ENCODE measurements at regions not wholly inside any gene's neighbourhood (a gene's known extent, or its start where the extent isn't known, plus 50 kb on each side); places are given as distances from the start of the nearest gene placed in this dataset.

- no peak overlapping the region for H3K27ac ChIP-seq
- no peaks in the 10 kb centered on the region for H3K36me3 ChIP-seq
- no peak for DNase-seq
- H3K4me3 ChIP-seq: no peak overlapping the region
- TF ChIP-seq POLR2A (IDR thresholded peaks at IDR 0.05) (no peak), POLR2AphosphoS5 (IDR thresholded peaks at IDR 0.05) (no peak), CTCF (IDR thresholded peaks at IDR 0.05 in 8 of 11, conservative IDR thresholded peaks at IDR 0.05 in 3 of 11) (no peak)
- intact Hi-C loops (cut with DNase I; ENCODE audit: low total_unique reads): no loop called here
- no peaks in the 10 kb centered on the region for H3K4me1 ChIP-seq
- H3K9me3 ChIP-seq: peaks cover 0 to 21% (median 3%) of the 10 kb centered on the region in 8 donors
- H3K27me3 ChIP-seq (replicated peaks in 1 of 7): no peaks in the 10 kb centered on the region
Measured at GRCh38 chr6:22845467-22845866, 276.1 kb downstream of the HDGFL1 start.

DNA sequence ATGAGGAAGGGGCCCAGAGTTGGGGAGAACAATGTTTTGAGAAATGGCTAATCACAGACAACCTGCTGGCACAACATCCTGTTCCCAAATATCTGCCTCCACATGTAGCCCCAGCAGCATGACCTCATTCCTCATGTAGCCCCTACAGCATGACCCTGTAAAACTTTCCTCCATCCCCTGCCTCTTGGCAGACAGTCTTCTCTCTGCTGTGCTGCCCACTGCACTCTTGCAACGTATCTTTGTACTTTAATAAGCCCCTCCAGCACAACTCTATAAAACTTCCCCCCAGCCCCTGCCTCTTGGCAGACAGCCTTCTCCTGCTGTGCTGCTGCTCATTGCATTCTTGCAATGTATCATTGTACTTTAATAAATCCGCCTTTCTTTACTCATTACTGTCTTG lies 278.8 kb downstream of the HDGFL1 start:
- peaks cover 0 to 14% (median 0%) of the 10 kb centered on the region in 8 donors for H3K9me3 ChIP-seq

DNA sequence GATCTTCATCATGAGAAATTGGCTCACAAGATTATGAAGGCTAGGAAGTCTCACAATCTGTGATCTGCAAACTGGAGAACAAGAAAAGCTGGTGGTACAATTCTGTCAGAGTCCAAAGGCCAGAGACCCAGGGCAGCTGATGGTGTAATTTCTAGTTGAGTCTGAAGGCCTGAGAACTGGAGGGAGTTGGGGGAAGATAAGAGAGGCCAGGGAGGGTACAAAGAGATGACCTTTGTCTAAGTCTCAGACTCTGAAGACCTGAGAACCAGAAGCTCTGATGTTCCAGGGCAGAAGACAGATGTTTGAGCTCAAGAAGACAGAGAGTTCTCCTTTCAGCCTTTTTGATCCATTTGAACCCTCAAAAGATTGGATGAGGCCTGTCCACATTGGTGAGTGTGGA lies 280.6 kb downstream of the HDGFL1 start:
- DNase-seq: no peak
- Histone ChIP-seq H3K36me3 (no peaks in the 10 kb centered on the region), H3K4me1 (no peaks in the 10 kb centered on the region), H3K4me3 (no peak overlapping the region), H3K9me3 (no peaks in the 10 kb centered on the region), H3K27me3 (replicated peaks in 1 of 7) (no peaks in the 10 kb centered on the region), H3K27ac (no peak overlapping the region)
- no peak for TF ChIP-seq CTCF (IDR thresholded peaks at IDR 0.05 in 8 of 11, conservative IDR thresholded peaks at IDR 0.05 in 3 of 11)
- TF ChIP-seq POLR2A (IDR thresholded peaks at IDR 0.05): no peak
- TF ChIP-seq POLR2AphosphoS5 (IDR thresholded peaks at IDR 0.05): no peak
- intact Hi-C loops (cut with DNase I; ENCODE audit: low total_unique reads): no loop called here

More for the DNA sequence above, 278.8 kb downstream of the HDGFL1 start:
- Histone ChIP-seq H3K27me3 (replicated peaks in 1 of 7) (no peaks in the 10 kb centered on the region), H3K4me3 (no peak overlapping the region), H3K27ac (no peak overlapping the region), H3K4me1 (no peaks in the 10 kb centered on the region), H3K36me3 (no peaks in the 10 kb centered on the region)
- no peak for DNase-seq
- intact Hi-C loops (cut with DNase I; ENCODE audit: low total_unique reads): no loop called here
- TF ChIP-seq POLR2A (IDR thresholded peaks at IDR 0.05) (no peak), CTCF (IDR thresholded peaks at IDR 0.05 in 8 of 11, conservative IDR thresholded peaks at IDR 0.05 in 3 of 11) (no peak), POLR2AphosphoS5 (IDR thresholded peaks at IDR 0.05) (no peak)
- 65 to 84% (median 75%) methylated on average over 2 of the region's 2 CpGs for WGBS, 5 donors

- no peak overlapping the region for H3K4me3 ChIP-seq
- H3K27me3 ChIP-seq (replicated peaks in 1 of 7): no peaks in the 10 kb centered on the region
- intact Hi-C loops (cut with DNase I; ENCODE audit: low total_unique reads): no loop called here
- no peaks in the 10 kb centered on the region for H3K36me3 ChIP-seq
- TF ChIP-seq POLR2AphosphoS5 (IDR thresholded peaks at IDR 0.05): no peak
- TF ChIP-seq CTCF (IDR thresholded peaks at IDR 0.05 in 8 of 11, conservative IDR thresholded peaks at IDR 0.05 in 3 of 11): no peak
- no peak for TF ChIP-seq POLR2A (IDR thresholded peaks at IDR 0.05)
- H3K4me1 ChIP-seq: no peaks in the 10 kb centered on the region
- no peaks in the 10 kb centered on the region for H3K9me3 ChIP-seq
- 77 to 90% (median 80%) methylated on average over 4 of the region's 4 CpGs for WGBS, 5 donors
- no peak for DNase-seq
- no peak overlapping the region for H3K27ac ChIP-seq
Measured at GRCh38 chr6:22852101-22852500, 282.7 kb downstream of the HDGFL1 start.
